H9 (cell line): ENCODE measurements at regions not wholly inside any gene's neighbourhood (a gene's known extent, or its start where the extent isn't known, plus 50 kb on each side); places are given as distances from the start of the nearest gene placed in this dataset.

Experiments
- DNase-seq: peaks from one replicate; pipeline ENCODE4 v3.0.0-alpha.2; 2017
- H2AFZ ChIP-seq: one replicate; pipeline ENCODE4 v1.6.1; 2013; ENCODE audit warnings: mild to moderate bottlenecking, low read length, control low read depth, moderate library complexity
- H2AK5ac ChIP-seq: 2 replicates; pipeline ENCODE4 v1.6.1; 2013; ENCODE audit warnings: low read length, control low read depth, mixed read lengths; ENCODE audit not compliant: insufficient read length
- H2BK120ac ChIP-seq: one replicate; pipeline ENCODE4 v1.6.1; 2013; ENCODE audit warnings: low read depth, mild to moderate bottlenecking, low read length, control low read depth, inconsistent platforms; ENCODE audit not compliant: poor library complexity, severe bottlenecking
- H2BK12ac ChIP-seq: 2 replicates; pipeline ENCODE4 v1.6.1; 2013; ENCODE audit warnings: low read length, control low read depth, mixed read lengths, low read depth; ENCODE audit not compliant: insufficient read length
- H2BK15ac ChIP-seq: 2 replicates; pipeline ENCODE4 v1.6.1; 2013; ENCODE audit warnings: low read depth, low read length, control low read depth
- H2BK20ac ChIP-seq: one replicate; pipeline ENCODE4 v1.6.1; 2013; ENCODE audit warnings: low read depth, mild to moderate bottlenecking, low read length, control low read depth, inconsistent platforms; ENCODE audit not compliant: poor library complexity, severe bottlenecking
- H2BK5ac ChIP-seq: 2 replicates; pipeline ENCODE4 v1.6.1; 2013; ENCODE audit warnings: low read length, control low read depth, mixed read lengths; ENCODE audit not compliant: insufficient read length
- H3K14ac ChIP-seq: 2 replicates; pipeline ENCODE4 v1.6.1; 2013; ENCODE audit warnings: low read length, control low read depth; ENCODE audit not compliant: insufficient read depth
- H3K18ac ChIP-seq: 2 replicates; pipeline ENCODE4 v1.6.1; 2013; ENCODE audit warnings: low read depth, mild to moderate bottlenecking, mixed read lengths, low read length, control low read depth; ENCODE audit not compliant: insufficient read length
- H3K23ac ChIP-seq: 2 replicates; pipeline ENCODE4 v1.6.1; 2013; ENCODE audit warnings: low read length, control low read depth, mixed read lengths, low read depth; ENCODE audit not compliant: insufficient read length
- H3K23me2 ChIP-seq: 2 replicates; pipeline ENCODE4 v1.6.1; 2013; ENCODE audit warnings: low read depth, mild to moderate bottlenecking, mixed read lengths, low read length, control low read depth; ENCODE audit not compliant: insufficient read length, poor library complexity, severe bottlenecking
- H3K27ac ChIP-seq: 2 replicates; pipeline ENCODE4 v1.5.1; 2013; ENCODE audit warnings: low read length, control low read depth, mixed read lengths, low read depth; ENCODE audit not compliant: insufficient read length
- H3K27me3 ChIP-seq: 2 replicates; pipeline ENCODE4 v1.6.1; 2013; ENCODE audit warnings: low read length, control low read depth, inconsistent platforms; ENCODE audit not compliant: insufficient read depth
- H3K4ac ChIP-seq: 2 replicates; pipeline ENCODE4 v1.6.1; 2013; ENCODE audit warnings: low read depth, mild to moderate bottlenecking, control low read depth, inconsistent platforms, low read length, moderate library complexity
- H3K4me1 ChIP-seq: 2 replicates; pipeline ENCODE4 v1.6.1; 2013; ENCODE audit warnings: low read length, control low read depth, inconsistent platforms; ENCODE audit not compliant: insufficient read depth
- H3K4me2 ChIP-seq: 2 replicates; pipeline ENCODE4 v1.6.1; 2013; ENCODE audit warnings: low read length, control low read depth, mixed read lengths; ENCODE audit not compliant: insufficient read length, insufficient read depth
- H3K56ac ChIP-seq: 2 replicates; pipeline ENCODE4 v1.6.1; 2013; ENCODE audit warnings: low read depth, mild to moderate bottlenecking, mixed read lengths, low read length, control low read depth; ENCODE audit not compliant: insufficient read length
- H3K79me1 ChIP-seq: 2 replicates; pipeline ENCODE4 v1.6.1; 2013; ENCODE audit warnings: low read depth, mild to moderate bottlenecking, moderate library complexity, low read length, control low read depth, inconsistent platforms; ENCODE audit not compliant: insufficient read depth, poor library complexity, severe bottlenecking
- H3K79me2 ChIP-seq: 2 replicates; pipeline ENCODE4 v1.6.1; 2013; ENCODE audit warnings: low read length, control low read depth, inconsistent platforms; ENCODE audit not compliant: insufficient read depth
- H3K9ac ChIP-seq: 2 replicates; pipeline ENCODE4 v1.6.1; 2013; ENCODE audit warnings: low read length, control low read depth, mixed read lengths; ENCODE audit not compliant: insufficient read length; ENCODE audit errors: extremely low read depth
- H3K9me3 ChIP-seq: one replicate; pipeline ENCODE4 v1.6.1; 2013; ENCODE audit warnings: low read depth, low read length, inconsistent platforms; ENCODE audit not compliant: control insufficient read depth
- H3T11ph ChIP-seq: one replicate; pipeline ENCODE4 v1.6.1; 2013; ENCODE audit warnings: mild to moderate bottlenecking, low read length, control low read depth, inconsistent platforms
- H4K20me1 ChIP-seq: one replicate; pipeline ENCODE4 v1.6.1; 2013; ENCODE audit not compliant: control insufficient read depth, insufficient read length, insufficient read depth
- H4K5ac ChIP-seq: 2 replicates; pipeline ENCODE4 v1.6.1; 2013; ENCODE audit warnings: low read depth, mild to moderate bottlenecking, mixed read lengths, low read length, control low read depth; ENCODE audit not compliant: insufficient read length
- H4K8ac ChIP-seq: replicated peaks from 2 replicates; pipeline ENCODE4 v1.6.1; 2013; ENCODE audit warnings: low read length, control low read depth, mixed read lengths, low read depth; ENCODE audit not compliant: insufficient read length
- H4K91ac ChIP-seq: 2 replicates; pipeline ENCODE4 v1.6.1; 2013; ENCODE audit warnings: low read depth, mild to moderate bottlenecking, moderate library complexity, mixed read lengths, low read length, control low read depth; ENCODE audit not compliant: insufficient read length
- H3K27ac Mint-ChIP-seq, 3 experiments: 2 replicates in 2 of 3; 3 replicates in 1 of 3; pipeline ENCODE4 v1.8.0; 2020 to 2021; ENCODE audit warnings: mixed read lengths in 3 of 3, mild to moderate bottlenecking in 1 of 3, moderate library complexity in 1 of 3
- H3K27me3 Mint-ChIP-seq: 2 replicates; pipeline ENCODE4 v1.8.0; 2021; ENCODE audit warnings: low read depth, mild to moderate bottlenecking, moderate library complexity, mixed read lengths
- H3K36me3 Mint-ChIP-seq, 3 experiments: 2 replicates in 2 of 3; 3 replicates in 1 of 3; pipeline ENCODE4 v1.8.0; 2020 to 2021; ENCODE audit warnings: low read depth in 3 of 3, mixed read lengths in 3 of 3; ENCODE audit not compliant: insufficient read depth in 1 of 3
- H3K4me1 Mint-ChIP-seq, 2 experiments: 2 replicates each; pipeline ENCODE4 v1.8.0; 2020; ENCODE audit warnings: mixed read lengths in 2 of 2
- H3K4me3 Mint-ChIP-seq, 2 experiments: 2 replicates in 1 of 2; 3 replicates in 1 of 2; pipeline ENCODE4 v1.8.0; 2020 to 2021; ENCODE audit warnings: mild to moderate bottlenecking in 2 of 2, mixed read lengths in 2 of 2, moderate library complexity in 1 of 2
- H3K9me3 Mint-ChIP-seq, 2 experiments: 2 replicates in 1 of 2; 3 replicates in 1 of 2; pipeline ENCODE4 v1.8.0; 2020; ENCODE audit warnings: mild to moderate bottlenecking in 2 of 2, mixed read lengths in 2 of 2, moderate library complexity in 1 of 2
- CTCF ChIP-seq: fragments of 200-600 bp; sonication (generic); conservative IDR thresholded peaks from 3 replicates; pipeline ENCODE4 v1.8.0; 2021; ENCODE audit warnings: antibody characterized with exemption, mild to moderate bottlenecking
- WGBS: extraction: QIAGEN DNeasy Blood & Tissue Kit; methylation state at CpG from one replicate; pipeline ENCODE4 v1.1.7; 2013; ENCODE audit warnings: missing lambda C conversion rate, low lambda C conversion rate, mixed read lengths; ENCODE audit not compliant: insufficient read length; ENCODE audit errors: extremely low coverage; 5-methylcytosine and 5-hydroxymethylcytosine counted together

GRCh38 chr11:122601141-122602125 is 54.1 kb upstream of the UBASH3B start:
- Histone ChIP-seq H3K27ac (no peak overlapping the region), H3K27me3 (no peaks in the 10 kb centered on the region), H4K91ac (no peak overlapping the region), H2AFZ (no peak overlapping the region), H3K14ac (no peak overlapping the region), H3K56ac (no peak overlapping the region), H3K23me2 (no peaks in the 10 kb centered on the region), H3K4me2 (no peak overlapping the region), H3K9ac (no peak overlapping the region), H2BK15ac (no peak overlapping the region), H3K79me1 (no peaks in the 10 kb centered on the region), H3K23ac (no peak overlapping the region), H3T11ph (no peak overlapping the region), H3K79me2 (no peaks in the 10 kb centered on the region), H3K9me3 (no peaks in the 10 kb centered on the region), H4K5ac (no peak overlapping the region), H3K4me1 (peaks cover 3% of the 10 kb centered on the region; the same call in 1 of the 2 replicates), H4K8ac (no peak overlapping the region), H2AK5ac (no peak overlapping the region), H3K18ac (no peak overlapping the region), H2BK12ac (no peak overlapping the region), H4K20me1 (no peaks in the 10 kb centered on the region), H2BK20ac (no peak overlapping the region), H2BK5ac (no peak overlapping the region), H3K4ac (no peak overlapping the region), H2BK120ac (no peak overlapping the region)
- no peak overlapping the region for H3K27ac Mint-ChIP-seq
- WGBS: no CpG with 5 or more reads among the region's 7 CpGs
- no peaks in the 10 kb centered on the region for H3K36me3 Mint-ChIP-seq
- no peak for DNase-seq
- no peak overlapping the region for H3K4me3 Mint-ChIP-seq
- no peak for TF ChIP-seq CTCF
- peaks cover 8 to 12% of the 10 kb centered on the region in 2 experiments for H3K4me1 Mint-ChIP-seq
- H3K9me3 Mint-ChIP-seq: no peaks in the 10 kb centered on the region
- H3K27me3 Mint-ChIP-seq: peaks cover 1% of the 10 kb centered on the region; the same call in 1 of the 2 replicates
